Fibroblast of skin of back (primary cell): ENCODE measurements at regions not wholly inside any gene's neighbourhood (a gene's known extent, or its start where the extent isn't known, plus 50 kb on each side); places are given as distances from the start of the nearest gene placed in this dataset.
"Not testable (repeated sequence)": the region's sequence is repeated elsewhere in the genome, so short reads cannot be mapped to it uniquely, and the experiment has no call there.

ENCODE experiments used
- DNase-seq: peaks from one replicate; pipeline ENCODE4 v3.0.0-alpha.2; 2013

DNA sequence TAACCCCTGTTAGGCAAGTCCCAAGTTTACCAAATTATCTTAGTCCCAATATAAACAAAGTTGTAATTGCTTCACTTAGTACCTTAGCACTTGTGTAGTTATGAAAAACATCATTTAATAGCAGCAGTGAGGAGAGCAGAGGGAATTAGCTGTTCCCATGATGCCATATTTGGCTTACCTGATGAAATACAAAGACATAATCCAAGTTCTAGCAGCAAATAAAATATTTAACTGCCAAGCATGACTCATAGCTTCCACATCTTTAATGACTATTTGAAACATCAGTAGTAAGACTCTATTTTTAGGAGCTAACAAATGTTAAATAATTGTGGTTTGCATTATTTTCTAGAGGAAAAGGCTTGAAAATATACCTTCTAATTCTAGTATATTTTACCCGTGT, 94.0 kb upstream of the MCHR2 start:
- DNase-seq = peak; percentile 88

- no peak for DNase-seq
These were observed 91.0 kb upstream of the MCHR2 start for GRCh38 chr6:100084991-100085364.

DNA sequence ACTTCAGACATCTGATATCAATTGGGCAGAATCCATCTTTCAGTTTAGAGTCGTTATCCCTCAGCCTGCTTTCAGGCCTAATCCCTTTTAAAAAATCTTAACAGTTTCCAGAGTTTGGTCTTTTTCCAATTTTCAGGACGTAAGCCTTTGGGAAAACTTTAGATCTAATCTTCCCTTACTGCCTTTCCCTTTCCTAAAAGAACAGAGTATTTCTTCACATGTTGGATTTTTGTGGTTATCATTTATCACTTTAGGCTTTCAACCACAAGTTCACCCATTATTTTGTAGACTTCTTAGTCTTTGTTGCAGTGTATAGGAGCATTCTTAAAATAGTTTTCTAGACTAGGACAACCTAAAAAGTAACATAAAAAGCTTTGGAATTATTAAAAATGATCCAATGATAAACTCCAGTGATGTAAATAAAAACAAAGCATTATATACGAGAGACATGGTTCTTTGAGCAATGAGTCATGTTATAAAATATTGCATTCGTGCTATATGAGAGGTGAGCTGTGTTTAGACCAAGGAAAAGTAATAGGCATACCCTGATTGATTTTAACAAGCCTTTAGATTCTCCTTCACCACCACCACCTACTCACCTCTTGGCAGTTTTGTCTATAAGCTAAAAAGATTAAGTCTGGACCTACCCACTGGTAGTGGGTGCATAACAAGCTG, 90.4 kb upstream of the MCHR2 start:
- DNase-seq = peak; percentile 40

- peak; percentile 34 for DNase-seq
These were observed 84.5 kb upstream of the MCHR2 start for GRCh38 chr6:100078509-100078908.

DNA sequence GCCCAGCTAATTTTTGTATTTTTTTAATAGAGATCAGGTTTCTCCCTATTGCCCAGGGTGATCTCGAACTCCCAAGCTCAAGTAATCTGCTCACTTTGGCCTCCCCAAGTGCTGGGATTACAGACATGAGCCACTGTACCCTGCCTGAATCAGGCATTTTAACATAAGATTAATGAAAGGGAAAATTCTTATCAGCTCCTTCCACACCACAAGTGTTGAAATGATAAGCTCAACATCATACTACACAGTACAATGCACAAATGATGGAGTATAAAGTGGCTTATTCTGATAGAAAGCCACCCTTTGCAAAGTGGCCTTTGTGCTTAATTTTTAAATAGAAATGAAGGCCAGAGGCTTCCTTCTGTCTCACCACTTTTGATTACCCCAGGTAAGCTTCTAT, 71.3 kb upstream of the MCHR2 start:
- DNase-seq = no peak

- no peak for DNase-seq
These were observed 68.6 kb upstream of the MCHR2 start for GRCh38 chr6:100062621-100063020.

DNA sequence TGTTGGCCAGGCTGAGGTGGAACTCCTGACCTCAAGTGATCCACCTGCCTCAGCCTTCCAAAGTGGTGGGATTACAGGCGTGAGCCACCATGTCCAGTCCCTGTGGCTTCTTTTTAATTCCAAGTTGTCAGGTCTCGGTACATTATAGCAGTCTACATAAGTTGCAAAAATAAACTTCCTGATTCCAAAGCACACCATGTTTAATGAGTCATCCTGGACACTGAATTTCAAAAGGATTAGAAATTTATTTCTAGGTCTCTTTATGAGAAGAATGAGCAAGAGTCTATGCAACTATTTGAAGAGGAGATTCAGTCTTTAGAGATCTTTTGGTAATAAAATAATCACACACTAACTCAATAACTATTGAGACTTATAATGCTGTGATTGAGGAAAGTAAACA, 63.9 kb upstream of the MCHR2 start:
- DNase-seq = peak; percentile 7

DNA sequence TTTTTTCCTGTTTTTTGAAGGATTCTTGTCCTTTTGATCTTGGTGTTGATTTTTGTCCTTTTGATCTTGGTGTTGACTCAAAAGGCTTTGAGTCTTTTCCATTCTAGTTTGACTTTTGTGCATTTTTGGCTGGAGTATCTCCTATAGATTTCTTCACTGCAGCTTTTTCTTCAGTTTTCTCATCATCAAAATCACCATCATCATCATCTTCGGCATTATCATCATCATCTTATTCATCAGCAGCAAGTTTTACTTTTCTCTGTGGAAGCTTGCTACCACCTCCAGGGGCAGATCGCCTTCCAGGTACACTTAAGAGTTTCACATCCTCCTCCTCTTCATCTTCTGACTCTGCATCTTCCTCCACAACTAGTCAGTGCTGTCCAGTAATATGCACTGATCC, 56.5 kb upstream of the MCHR2 start:
- DNase-seq = no peak

DNA sequence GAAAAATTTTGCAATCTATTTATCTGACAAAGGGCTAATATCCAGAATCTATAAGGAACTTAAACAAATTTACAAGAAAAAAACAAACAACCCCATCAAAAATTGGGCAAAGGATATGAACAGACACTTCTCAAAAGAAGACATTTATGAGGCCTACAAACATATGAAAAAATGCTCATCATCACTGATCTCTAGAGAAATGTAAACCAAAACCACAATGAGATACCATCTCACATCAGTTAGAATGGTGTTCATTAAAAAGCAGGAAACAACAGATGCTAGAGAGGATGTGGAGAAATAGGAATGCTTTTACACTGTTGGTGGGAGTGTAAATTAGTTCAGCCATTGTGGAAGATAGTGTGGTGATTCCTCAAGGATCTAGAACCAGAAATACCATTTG, 49.9 kb upstream of the MCHR2 start:
- DNase-seq = not testable (repeated sequence)
